CD4-positive, alpha-beta T cell (primary cell): ENCODE measurements at regions not wholly inside any gene's neighbourhood (a gene's known extent, or its start where the extent isn't known, plus 50 kb on each side); places are given as distances from the start of the nearest gene placed in this dataset.
A peak's percentile ranks its signal among the peaks of the same experiment; 100 is the strongest.

ENCODE experiments used
- ATAC-seq: fragments of 200-7000 bp; cut with Tn5 transposase; one replicate; pipeline ENCODE4 v1.10.0; 2022; ENCODE audit warnings: mild to moderate bottlenecking; ENCODE audit not compliant: poor library complexity
- CTCF ChIA-PET: fragments of 350-600 bp; sonication (Branson Sonifier 250); formaldehyde crosslinking; loops from one replicate; lab custom pipeline; 2021; ENCODE audit warnings: antibody characterized with exemption, inconsistent platforms; lab: Charles Lee
- POLR2A ChIA-PET: fragments of 350-600 bp; sonication (Branson Sonifier 250); formaldehyde crosslinking; loops from one replicate; lab custom pipeline; 2021; ENCODE audit warnings: antibody characterized with exemption, inconsistent platforms; lab: Charles Lee
- DNase-seq, 14 experiments: peaks; one replicate each; pipeline ENCODE4 v3.0.0-alpha.2; 2013 to 2020; ENCODE audit warnings: mixed read lengths in 2 of 14
- H3K27ac ChIP-seq, 2 donors: one replicate each; pipeline versions ENCODE4 v1.5.1 to v1.7.0; 2013; ENCODE audit warnings: low read length in 2 of 2, low read depth in 1 of 2, mild to moderate bottlenecking in 1 of 2
- H3K27me3 ChIP-seq, 2 experiments: 1 replicate in 1 of 2; 2 replicates in 1 of 2; pipeline versions ENCODE4 v1.6.1 to v1.7.0; 2013; ENCODE audit warnings: low read length in 2 of 2, control low read depth in 1 of 2, mild to moderate bottlenecking in 1 of 2, moderate library complexity in 1 of 2; ENCODE audit not compliant: insufficient read depth in 2 of 2, control insufficient read depth in 1 of 2
- H3K36me3 ChIP-seq: one replicate; pipeline ENCODE4 v1.6.1; 2013; ENCODE audit warnings: low read length, control low read depth; ENCODE audit not compliant: insufficient read depth
- H3K4me1 ChIP-seq: one replicate; pipeline ENCODE4 v1.6.1; 2013; ENCODE audit warnings: low read length, control low read depth; ENCODE audit not compliant: insufficient read depth
- H3K4me3 ChIP-seq: one replicate; pipeline ENCODE4 v1.5.1; 2013; ENCODE audit warnings: mild to moderate bottlenecking, low read length, moderate library complexity
- H3K9me3 ChIP-seq, 2 experiments: 1 replicate in 1 of 2; 2 replicates in 1 of 2; pipeline versions ENCODE4 v1.6.1 to v1.7.0; 2013; ENCODE audit warnings: low read length in 2 of 2, mild to moderate bottlenecking in 2 of 2, control low read depth in 1 of 2, moderate library complexity in 1 of 2; ENCODE audit not compliant: control insufficient read depth in 1 of 2, insufficient read depth in 1 of 2
- H3K27ac Mint-ChIP-seq: one replicate; pipeline ENCODE4 v1.8.0; 2020; ENCODE audit warnings: mixed read lengths
- H3K27me3 Mint-ChIP-seq: one replicate; pipeline ENCODE4 v1.8.0; 2021; ENCODE audit warnings: mixed read lengths
- H3K36me3 Mint-ChIP-seq: one replicate; pipeline ENCODE4 v1.8.0; 2021; ENCODE audit warnings: low read depth, mixed read lengths
- H3K4me1 Mint-ChIP-seq: one replicate; pipeline ENCODE4 v1.8.0; 2021; ENCODE audit warnings: low read depth, mixed read lengths
- H3K4me3 Mint-ChIP-seq: one replicate; pipeline ENCODE4 v1.8.0; 2020; ENCODE audit warnings: mild to moderate bottlenecking, mixed read lengths
- H3K9me3 Mint-ChIP-seq: one replicate; pipeline ENCODE4 v1.8.0; 2020; ENCODE audit warnings: mixed read lengths
- CTCF ChIP-seq: fragments of 200-600 bp; IDR thresholded peaks from one replicate; pipeline ENCODE4 v1.8.0; 2022; ENCODE audit warnings: antibody characterized with exemption, mild to moderate bottlenecking
- intact Hi-C, 2 experiments: fragments of 100-400 bp; cut with DNase I in 1 of 2; cut with micrococcal nuclease in 1 of 2; formaldehyde crosslinking; loops; one replicate each; pipeline versions ENCODE4 v1.15.1 to v1.9.0; 2023 to 2025; cut with DNase I, micrococcal nuclease

GRCh38 chr1:116228511-116228910, 117.3 kb downstream of the MAB21L3 start:
- POLR2A ChIA-PET, result interaction anchor here (0.6 kb wide), 1 partner anchor 139 kb away, joined by 3 read pairs; no protein-coding TSS in a partner anchor
- ATAC-seq (no peak), DNase-seq (no peak)
- no peaks in the 10 kb centered on the region for H3K36me3 Mint-ChIP-seq
- no peak overlapping the region for H3K4me3 ChIP-seq
- H3K36me3 ChIP-seq, result no peaks in the 10 kb centered on the region
- no peaks in the 10 kb centered on the region for H3K9me3 ChIP-seq
- H3K4me1 ChIP-seq, result peaks cover 13% of the 10 kb centered on the region
- peaks cover 18% of the 10 kb centered on the region for H3K4me1 Mint-ChIP-seq
- H3K27me3 ChIP-seq, result no peaks in the 10 kb centered on the region
- H3K9me3 Mint-ChIP-seq, result no peaks in the 10 kb centered on the region
- no peak overlapping the region for H3K4me3 Mint-ChIP-seq
- H3K27me3 Mint-ChIP-seq, result no peaks in the 10 kb centered on the region
- no peak overlapping the region for H3K27ac Mint-ChIP-seq
- intact Hi-C loops, result no loop called here
- no peak for TF ChIP-seq CTCF
- CTCF ChIA-PET, result interaction anchor here (1.2 kb wide), 1 partner anchor 90 kb away, joined by 3 read pairs; no protein-coding TSS in a partner anchor
- no peak overlapping the region for H3K27ac ChIP-seq

DNA sequence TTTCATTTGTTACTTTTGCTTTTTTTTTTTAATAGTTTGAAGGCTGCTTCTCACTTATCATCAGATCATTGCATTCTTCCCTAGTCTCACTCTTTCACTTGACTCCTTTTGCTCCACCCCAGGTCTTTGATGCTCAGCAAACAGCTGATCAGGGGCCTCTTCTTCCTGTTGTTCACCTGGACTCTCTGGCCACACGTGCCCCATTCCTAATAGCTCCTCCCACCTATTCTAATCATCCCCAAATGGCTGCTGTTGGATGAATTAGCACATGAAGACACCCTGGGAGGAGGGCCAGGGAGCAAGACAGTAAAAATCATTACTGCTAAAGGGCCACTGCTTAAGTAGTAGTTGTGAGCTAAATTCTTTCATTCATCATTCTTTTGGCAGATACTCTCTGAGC, 119.5 kb downstream of the MAB21L3 start:
- H3K36me3 ChIP-seq, result no peaks in the 10 kb centered on the region
- peaks cover 15% of the 10 kb centered on the region for H3K4me1 ChIP-seq
- ATAC-seq, result no peak
- H3K9me3 Mint-ChIP-seq, result no peaks in the 10 kb centered on the region
- POLR2A ChIA-PET, result interaction anchor here (1.1 kb wide), 1 partner anchor 92 kb away, joined by 4 read pairs; no protein-coding TSS in a partner anchor
- CTCF ChIA-PET, result interaction anchor here (1.7 kb wide), 1 partner anchor 255 kb away, joined by 6 read pairs; no protein-coding TSS in a partner anchor
- no peak overlapping the region for H3K4me3 Mint-ChIP-seq
- no peaks in the 10 kb centered on the region for H3K27me3 Mint-ChIP-seq
- intact Hi-C loops, result loop anchor here (5.0 to 10.0 kb wide), 5 partner anchors 78 to 162 kb away; no protein-coding TSS in a partner anchor
- H3K4me1 Mint-ChIP-seq, result peaks cover 26% of the 10 kb centered on the region
- no peak overlapping the region for H3K27ac Mint-ChIP-seq
- H3K4me3 ChIP-seq, result no peak overlapping the region
- H3K9me3 ChIP-seq, result no peaks in the 10 kb centered on the region
- no peaks in the 10 kb centered on the region for H3K27me3 ChIP-seq
- no peaks in the 10 kb centered on the region for H3K36me3 Mint-ChIP-seq
- peak in 1 of 14 experiments; percentile 4 for DNase-seq
- no peak overlapping the region for H3K27ac ChIP-seq
- TF ChIP-seq CTCF, result no peak

DNA sequence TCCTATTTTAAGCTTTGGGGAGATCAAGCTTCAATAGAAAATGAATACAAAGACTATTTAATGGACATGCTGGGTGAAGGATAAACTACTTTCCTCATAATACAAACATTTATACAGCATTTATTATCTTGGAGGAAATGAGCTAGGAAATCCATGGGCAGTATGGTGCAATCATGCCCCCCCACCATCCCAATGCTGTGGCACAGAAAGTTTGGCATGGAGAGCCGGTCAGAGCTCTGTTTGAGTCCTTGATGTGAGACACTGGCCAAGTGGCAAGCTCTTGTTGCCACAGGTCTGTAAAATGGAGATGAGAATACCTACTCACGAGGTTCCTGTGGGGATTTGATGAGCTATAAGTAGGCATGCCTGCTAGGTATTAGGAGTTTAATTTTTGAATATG, 120.6 kb downstream of the MAB21L3 start:
- Mint-ChIP-seq H3K9me3 (no peaks in the 10 kb centered on the region), H3K27me3 (no peaks in the 10 kb centered on the region), H3K27ac (no peak overlapping the region), H3K4me1 (peaks cover 26% of the 10 kb centered on the region), H3K4me3 (no peak overlapping the region), H3K36me3 (no peaks in the 10 kb centered on the region)
- no peaks in the 10 kb centered on the region for H3K9me3 ChIP-seq
- TF ChIP-seq CTCF, result no peak
- ChIA-PET CTCF (interaction anchor here (1.1 to 1.7 kb wide), 3 partner anchors 92 to 254 kb away, joined by 3 to 6 read pairs (median 3); no protein-coding TSS in a partner anchor), POLR2A (interaction anchor here (0.7 to 1.1 kb wide), 2 partner anchors 93 to 187 kb away, joined by 3 to 4 read pairs; no protein-coding TSS in a partner anchor)
- no peaks in the 10 kb centered on the region for H3K36me3 ChIP-seq
- H3K27ac ChIP-seq, result no peak overlapping the region
- H3K4me1 ChIP-seq, result peaks cover 15% of the 10 kb centered on the region
- ATAC-seq (no peak), DNase-seq (no peak)
- intact Hi-C loops, result loop anchor here (5.0 to 10.0 kb wide), 5 partner anchors 79 to 161 kb away; no protein-coding TSS in a partner anchor
- H3K27me3 ChIP-seq, result no peaks in the 10 kb centered on the region
- H3K4me3 ChIP-seq, result no peak overlapping the region
